ENCODE measurements at regions not wholly inside any gene's neighbourhood (a gene's known extent, or its start where the extent isn't known, plus 50 kb on each side); places are given as distances from the start of the nearest gene placed in this dataset.
"Not testable (repeated sequence)": the region's sequence is repeated elsewhere in the genome, so short reads cannot be mapped to it uniquely, and the experiment has no call there.

- TF ChIP-seq EP300 (IDR thresholded peaks at IDR 0.05) (no peak), POLR2A (IDR thresholded peaks at IDR 0.05) (no peak), POLR2AphosphoS5 (IDR thresholded peaks at IDR 0.05) (no peak), CTCF (IDR thresholded peaks at IDR 0.05) (no peak)
- DNase-seq (ENCODE audit: low spot score in 2 of 2) = no peak
- Histone ChIP-seq H3K4me3 (no peak overlapping the region), H3K9me3 (peaks cover 7% of the 10 kb centered on the region), H3K36me3 (no peaks in the 10 kb centered on the region), H3K27me3 (no peaks in the 10 kb centered on the region), H3K27ac (no peak overlapping the region), H3K4me1 (no peaks in the 10 kb centered on the region)
- WGBS = 59% methylated on average over 1 of the region's 1 CpG
These were observed 1265.8 kb upstream of the LRRTM3 start for GRCh38 chr10:65660006-65660405.

- Histone ChIP-seq H3K9me3 (no peaks in the 10 kb centered on the region), H3K27me3 (no peaks in the 10 kb centered on the region), H3K4me3 (no peak overlapping the region), H3K4me1 (no peaks in the 10 kb centered on the region), H3K27ac (no peak overlapping the region), H3K36me3 (no peaks in the 10 kb centered on the region)
- 70% methylated on average over 3 of the region's 3 CpGs for WGBS
- no peak for DNase-seq (ENCODE audit: low spot score in 2 of 2)
- no peak for TF ChIP-seq EP300 (IDR thresholded peaks at IDR 0.05)
These were observed 1255.7 kb upstream of the LRRTM3 start for GRCh38 chr10:65670087-65670486.

GRCh38 chr10:65670596-65670995 is 1255.2 kb upstream of the LRRTM3 start:
- not testable (repeated sequence) for H3K27me3 ChIP-seq; H3K9me3 ChIP-seq; H3K4me1 ChIP-seq; H3K4me3 ChIP-seq; DNase-seq (ENCODE audit: low spot score in 2 of 2); H3K36me3 ChIP-seq; H3K27ac ChIP-seq
- 100% methylated on average over 1 of the region's 1 CpG for WGBS

GRCh38 chr10:65675236-65675635 is 1250.6 kb upstream of the LRRTM3 start:
- whole genome bisulfite sequencing = 86% methylated on average over 7 of the region's 7 CpGs
- TF ChIP-seq POLR2A (IDR thresholded peaks at IDR 0.05) (no peak), POLR2AphosphoS5 (IDR thresholded peaks at IDR 0.05) (no peak), EP300 (IDR thresholded peaks at IDR 0.05) (no peak)
- H3K4me3 ChIP-seq = no peak overlapping the region

GRCh38 chr10:65684896-65685295 is 1240.9 kb upstream of the LRRTM3 start:
- Histone ChIP-seq H3K4me3 (no peak overlapping the region), H3K4me1 (no peaks in the 10 kb centered on the region), H3K9me3 (no peaks in the 10 kb centered on the region), H3K27ac (no peak overlapping the region), H3K36me3 (no peaks in the 10 kb centered on the region), H3K27me3 (no peaks in the 10 kb centered on the region)
- WGBS = 86% methylated on average over 2 of the region's 2 CpGs
- DNase-seq (ENCODE audit: low spot score in 2 of 2) = no peak
- no peak for TF ChIP-seq CTCF (IDR thresholded peaks at IDR 0.05)
- TF ChIP-seq POLR2AphosphoS5 (IDR thresholded peaks at IDR 0.05) = no peak
- TF ChIP-seq EP300 (IDR thresholded peaks at IDR 0.05) = no peak
- no peak for TF ChIP-seq POLR2A (IDR thresholded peaks at IDR 0.05)

More at GRCh38 chr10:65675236-65675635, 1250.6 kb upstream of the LRRTM3 start:
- Histone ChIP-seq H3K27me3 (no peaks in the 10 kb centered on the region), H3K36me3 (no peaks in the 10 kb centered on the region), H3K9me3 (no peaks in the 10 kb centered on the region), H3K27ac (no peak overlapping the region), H3K4me1 (no peaks in the 10 kb centered on the region)
- DNase-seq (ENCODE audit: low spot score in 2 of 2) = no peak

- 80% methylated on average over 1 of the region's 1 CpG for WGBS
- Histone ChIP-seq H3K27me3 (no peaks in the 10 kb centered on the region), H3K4me3 (no peak overlapping the region), H3K9me3 (peaks cover 4% of the 10 kb centered on the region), H3K27ac (no peak overlapping the region), H3K36me3 (no peaks in the 10 kb centered on the region), H3K4me1 (no peaks in the 10 kb centered on the region)
- TF ChIP-seq POLR2AphosphoS5 (IDR thresholded peaks at IDR 0.05) (no peak), EP300 (IDR thresholded peaks at IDR 0.05) (no peak), POLR2A (IDR thresholded peaks at IDR 0.05) (no peak), CTCF (IDR thresholded peaks at IDR 0.05) (no peak)
- DNase-seq (ENCODE audit: low spot score in 2 of 2) = no peak
These were observed 1224.6 kb upstream of the LRRTM3 start for GRCh38 chr10:65701168-65701776.

GRCh38 chr10:65708057-65708456 is 1217.8 kb upstream of the LRRTM3 start:
- TF ChIP-seq EP300 (IDR thresholded peaks at IDR 0.05) = no peak
- TF ChIP-seq POLR2A (IDR thresholded peaks at IDR 0.05) = no peak
- TF ChIP-seq POLR2AphosphoS5 (IDR thresholded peaks at IDR 0.05) = no peak
- TF ChIP-seq CTCF (IDR thresholded peaks at IDR 0.05) = no peak
- Histone ChIP-seq H3K27ac (no peak overlapping the region), H3K4me1 (no peaks in the 10 kb centered on the region), H3K9me3 (no peaks in the 10 kb centered on the region), H3K4me3 (no peak overlapping the region), H3K27me3 (no peaks in the 10 kb centered on the region), H3K36me3 (no peaks in the 10 kb centered on the region)
- 40% methylated on average over 1 of the region's 1 CpG for WGBS
- no peak for DNase-seq (ENCODE audit: low spot score in 2 of 2)
